ENCODE measurements at regions not wholly inside any gene's neighbourhood (a gene's known extent, or its start where the extent isn't known, plus 50 kb on each side); places are given as distances from the start of the nearest gene placed in this dataset.

GRCh38 chr13:64525687-64526086 is 2704.4 kb downstream of the PCDH9 start:
- Mint-ChIP-seq H3K9me3 (peaks cover 2% of the 10 kb centered on the region), H3K27me3 (no peaks in the 10 kb centered on the region), H3K4me3 (no peak overlapping the region), H3K27ac (no peak overlapping the region), H3K36me3 (ENCODE audit: low read depth) (no peaks in the 10 kb centered on the region), H3K4me1 (ENCODE audit: low read depth) (no peaks in the 10 kb centered on the region)
- ATAC-seq (ENCODE audit: poor library complexity) (no peak), DNase-seq (no peak)
- POLR2A ChIA-PET, result no interaction called here
- no peaks in the 10 kb centered on the region for H3K27me3 ChIP-seq (ENCODE audit: control insufficient read depth in 1 of 2, insufficient read depth in 2 of 2, low read length in 2 of 2)
- no peak overlapping the region for H3K27ac ChIP-seq (ENCODE audit: low read depth in 1 of 2, low read length in 2 of 2)
- peaks cover 0 to 8% of the 10 kb centered on the region in 2 experiments for H3K9me3 ChIP-seq (ENCODE audit: control insufficient read depth in 1 of 2, insufficient read depth in 1 of 2, low read length in 2 of 2)
- TF ChIP-seq CTCF (IDR thresholded peaks at IDR 0.05), result no peak
- no peaks in the 10 kb centered on the region for H3K36me3 ChIP-seq (ENCODE audit: insufficient read depth, low read length)
- intact Hi-C loops (cut with DNase I, micrococcal nuclease), result no loop called here
- CTCF ChIA-PET, result no interaction called here
- no peaks in the 10 kb centered on the region for H3K4me1 ChIP-seq (ENCODE audit: insufficient read depth, low read length)
- no peak overlapping the region for H3K4me3 ChIP-seq (ENCODE audit: low read length)

- CTCF ChIA-PET, result no interaction called here
- DNase-seq, result no peak
- peaks cover 17% of the 10 kb centered on the region for H3K9me3 Mint-ChIP-seq
- H3K4me3 ChIP-seq (ENCODE audit: low read length), result no peak overlapping the region
- H3K36me3 Mint-ChIP-seq (ENCODE audit: low read depth), result no peaks in the 10 kb centered on the region
- no peaks in the 10 kb centered on the region for H3K4me1 Mint-ChIP-seq (ENCODE audit: low read depth)
- no peaks in the 10 kb centered on the region for H3K4me1 ChIP-seq (ENCODE audit: insufficient read depth, low read length)
- no peaks in the 10 kb centered on the region for H3K27me3 Mint-ChIP-seq
- no peaks in the 10 kb centered on the region for H3K27me3 ChIP-seq (ENCODE audit: control insufficient read depth in 1 of 2, insufficient read depth in 2 of 2, low read length in 2 of 2)
- no peaks in the 10 kb centered on the region for H3K36me3 ChIP-seq (ENCODE audit: insufficient read depth, low read length)
- peaks cover 0 to 4% of the 10 kb centered on the region in 2 experiments for H3K9me3 ChIP-seq (ENCODE audit: control insufficient read depth in 1 of 2, insufficient read depth in 1 of 2, low read length in 2 of 2)
- intact Hi-C loops (cut with DNase I, micrococcal nuclease), result no loop called here
- POLR2A ChIA-PET, result no interaction called here
- no peak overlapping the region for H3K27ac Mint-ChIP-seq
- no peak overlapping the region for H3K4me3 Mint-ChIP-seq
- ATAC-seq (ENCODE audit: poor library complexity), result no peak
- TF ChIP-seq CTCF (IDR thresholded peaks at IDR 0.05), result no peak
- no peak overlapping the region for H3K27ac ChIP-seq (ENCODE audit: low read depth in 1 of 2, low read length in 2 of 2)
These were observed 2719.4 kb downstream of the PCDH9 start for GRCh38 chr13:64510747-64511146.

GRCh38 chr13:64506246-64506645 is 2723.9 kb downstream of the PCDH9 start:
- no peak overlapping the region for H3K27ac ChIP-seq (ENCODE audit: low read depth in 1 of 2, low read length in 2 of 2)
- Mint-ChIP-seq H3K9me3 (peaks cover 5% of the 10 kb centered on the region), H3K4me1 (ENCODE audit: low read depth) (no peaks in the 10 kb centered on the region), H3K36me3 (ENCODE audit: low read depth) (no peaks in the 10 kb centered on the region), H3K4me3 (no peak overlapping the region), H3K27me3 (no peaks in the 10 kb centered on the region), H3K27ac (no peak overlapping the region)
- no peaks in the 10 kb centered on the region for H3K36me3 ChIP-seq (ENCODE audit: insufficient read depth, low read length)
- intact Hi-C loops (cut with DNase I, micrococcal nuclease), result no loop called here
- ChIA-PET POLR2A (no interaction called here), CTCF (no interaction called here)
- no peak for TF ChIP-seq CTCF (IDR thresholded peaks at IDR 0.05)
- DNase-seq (no peak), ATAC-seq (ENCODE audit: poor library complexity) (no peak)
- no peaks in the 10 kb centered on the region for H3K4me1 ChIP-seq (ENCODE audit: insufficient read depth, low read length)
- no peak overlapping the region for H3K4me3 ChIP-seq (ENCODE audit: low read length)
- no peaks in the 10 kb centered on the region for H3K9me3 ChIP-seq (ENCODE audit: control insufficient read depth in 1 of 2, insufficient read depth in 1 of 2, low read length in 2 of 2)
- no peaks in the 10 kb centered on the region for H3K27me3 ChIP-seq (ENCODE audit: control insufficient read depth in 1 of 2, insufficient read depth in 2 of 2, low read length in 2 of 2)
